ENCODE measurements at regions not wholly inside any gene's neighbourhood (a gene's known extent, or its start where the extent isn't known, plus 50 kb on each side); places are given as distances from the start of the nearest gene placed in this dataset.

- peaks cover 0 to 32% (median 16%) of the 10 kb centered on the region in 4 donors for H3K4me1 Mint-ChIP-seq
- H3K9me3 Mint-ChIP-seq: peaks cover 0 to 9% (median 0%) of the 10 kb centered on the region in 9 donors
- POLR2A ChIA-PET: no interaction called here
- DNase-seq (no peak), ATAC-seq (no peak)
- H3K27me3 Mint-ChIP-seq: peaks cover 21 to 65% (median 33%) of the 10 kb centered on the region in 5 donors
- peak overlapping the region; percentile 25 to 82 (median 56) for H3K4me3 Mint-ChIP-seq
- peak overlapping the region in 3 of 10 donors; percentile 32 to 75 (median 51) for H3K27ac Mint-ChIP-seq
- no peaks in the 10 kb centered on the region for H3K36me3 Mint-ChIP-seq
These were observed 191.0 kb upstream of the TCF4 start for GRCh38 chr18:55778788-55779690.

GRCh38 chr18:55777666-55778304 is 189.8 kb upstream of the TCF4 start:
- H3K36me3 Mint-ChIP-seq: no peaks in the 10 kb centered on the region
- ATAC-seq (no peak), DNase-seq (no peak)
- H3K27ac Mint-ChIP-seq: no peak overlapping the region
- peaks cover 18 to 61% (median 28%) of the 10 kb centered on the region in 5 donors for H3K27me3 Mint-ChIP-seq
- no peak overlapping the region for H3K4me3 Mint-ChIP-seq
- peaks cover 0 to 9% (median 0%) of the 10 kb centered on the region in 9 donors for H3K9me3 Mint-ChIP-seq
- peaks cover 0 to 32% (median 16%) of the 10 kb centered on the region in 4 donors for H3K4me1 Mint-ChIP-seq
- POLR2A ChIA-PET: no interaction called here

- Mint-ChIP-seq H3K9me3 (peaks cover 0 to 5% (median 0%) of the 10 kb centered on the region in 9 donors), H3K4me3 (no peak overlapping the region), H3K27me3 (peaks cover 11 to 43% (median 18%) of the 10 kb centered on the region in 5 donors), H3K4me1 (peaks cover 0 to 25% (median 16%) of the 10 kb centered on the region in 4 donors), H3K36me3 (no peaks in the 10 kb centered on the region), H3K27ac (no peak overlapping the region)
- no peak for ATAC-seq
- no peak for DNase-seq
- POLR2A ChIA-PET: no interaction called here
These were observed 188.0 kb upstream of the TCF4 start for GRCh38 chr18:55775972-55776371.

- Mint-ChIP-seq H3K4me1 (peaks cover 0 to 16% (median 10%) of the 10 kb centered on the region in 4 donors), H3K27ac (no peak overlapping the region), H3K36me3 (no peaks in the 10 kb centered on the region), H3K9me3 (peaks cover 0 to 5% (median 0%) of the 10 kb centered on the region in 9 donors), H3K27me3 (peaks cover 9 to 37% (median 14%) of the 10 kb centered on the region in 5 donors), H3K4me3 (no peak overlapping the region)
- POLR2A ChIA-PET: no interaction called here
- ATAC-seq: no peak
- no peak for DNase-seq
These were observed 186.5 kb upstream of the TCF4 start for GRCh38 chr18:55774505-55774904.

GRCh38 chr18:55768255-55768654 is 180.3 kb upstream of the TCF4 start:
- POLR2A ChIA-PET: no interaction called here
- H3K4me3 Mint-ChIP-seq: no peak overlapping the region
- H3K27me3 Mint-ChIP-seq: peaks cover 0 to 1% (median 0%) of the 10 kb centered on the region in 5 donors
- no peak for DNase-seq
- H3K36me3 Mint-ChIP-seq: no peaks in the 10 kb centered on the region
- H3K4me1 Mint-ChIP-seq: no peaks in the 10 kb centered on the region
- no peak for ATAC-seq
- no peak overlapping the region for H3K27ac Mint-ChIP-seq
- peaks cover 0 to 5% (median 0%) of the 10 kb centered on the region in 9 donors for H3K9me3 Mint-ChIP-seq

GRCh38 chr18:55764386-55764785 is 176.4 kb upstream of the TCF4 start:
- H3K27me3 Mint-ChIP-seq: peaks cover 0 to 3% (median 0%) of the 10 kb centered on the region in 5 donors
- H3K27ac Mint-ChIP-seq: no peak overlapping the region
- no peak for ATAC-seq
- DNase-seq: no peak
- no peaks in the 10 kb centered on the region for H3K4me1 Mint-ChIP-seq
- H3K9me3 Mint-ChIP-seq: no peaks in the 10 kb centered on the region
- POLR2A ChIA-PET: no interaction called here
- H3K4me3 Mint-ChIP-seq: no peak overlapping the region
- no peaks in the 10 kb centered on the region for H3K36me3 Mint-ChIP-seq

GRCh38 chr18:55763805-55764204 is 175.8 kb upstream of the TCF4 start:
- POLR2A ChIA-PET: no interaction called here
- H3K9me3 Mint-ChIP-seq: peaks cover 0 to 2% (median 0%) of the 10 kb centered on the region in 9 donors
- no peaks in the 10 kb centered on the region for H3K4me1 Mint-ChIP-seq
- no peak overlapping the region for H3K4me3 Mint-ChIP-seq
- ATAC-seq (no peak), DNase-seq (no peak)
- H3K27ac Mint-ChIP-seq: no peak overlapping the region
- no peaks in the 10 kb centered on the region for H3K36me3 Mint-ChIP-seq
- H3K27me3 Mint-ChIP-seq: peaks cover 0 to 4% (median 0%) of the 10 kb centered on the region in 5 donors

GRCh38 chr18:55763298-55763697 is 175.3 kb upstream of the TCF4 start:
- Mint-ChIP-seq H3K9me3 (peaks cover 0 to 3% (median 0%) of the 10 kb centered on the region in 9 donors), H3K4me1 (no peaks in the 10 kb centered on the region), H3K4me3 (no peak overlapping the region), H3K27ac (no peak overlapping the region), H3K36me3 (no peaks in the 10 kb centered on the region), H3K27me3 (peaks cover 0 to 6% (median 0%) of the 10 kb centered on the region in 5 donors)
- no peak for DNase-seq
- POLR2A ChIA-PET: no interaction called here
- ATAC-seq: no peak

- H3K27ac Mint-ChIP-seq: no peak overlapping the region
- DNase-seq (no peak), ATAC-seq (no peak)
- H3K27me3 Mint-ChIP-seq: peaks cover 0 to 6% (median 0%) of the 10 kb centered on the region in 5 donors
- H3K4me3 Mint-ChIP-seq: no peak overlapping the region
- H3K4me1 Mint-ChIP-seq: no peaks in the 10 kb centered on the region
- H3K36me3 Mint-ChIP-seq: no peaks in the 10 kb centered on the region
- peaks cover 0 to 3% (median 0%) of the 10 kb centered on the region in 9 donors for H3K9me3 Mint-ChIP-seq
- POLR2A ChIA-PET: no interaction called here
These were observed 174.4 kb upstream of the TCF4 start for GRCh38 chr18:55762424-55762823.

- POLR2A ChIA-PET: no interaction called here
- H3K4me1 Mint-ChIP-seq: no peaks in the 10 kb centered on the region
- H3K27me3 Mint-ChIP-seq: peaks cover 0 to 3% (median 0%) of the 10 kb centered on the region in 5 donors
- H3K36me3 Mint-ChIP-seq: no peaks in the 10 kb centered on the region
- H3K9me3 Mint-ChIP-seq: peaks cover 0 to 2% (median 0%) of the 10 kb centered on the region in 9 donors
- ATAC-seq (no peak), DNase-seq (no peak)
- no peak overlapping the region for H3K4me3 Mint-ChIP-seq
- no peak overlapping the region for H3K27ac Mint-ChIP-seq
These were observed 165.8 kb upstream of the TCF4 start for GRCh38 chr18:55753643-55754263.

- H3K4me1 Mint-ChIP-seq: no peaks in the 10 kb centered on the region
- ATAC-seq: no peak
- H3K36me3 Mint-ChIP-seq: no peaks in the 10 kb centered on the region
- H3K4me3 Mint-ChIP-seq: no peak overlapping the region
- H3K27me3 Mint-ChIP-seq: no peaks in the 10 kb centered on the region
- no peak for DNase-seq
- POLR2A ChIA-PET: no interaction called here
- H3K9me3 Mint-ChIP-seq: no peaks in the 10 kb centered on the region
- H3K27ac Mint-ChIP-seq: no peak overlapping the region
These were observed 163.5 kb upstream of the TCF4 start for GRCh38 chr18:55751476-55751875.

GRCh38 chr18:55748227-55748738 is 160.3 kb upstream of the TCF4 start:
- DNase-seq (no peak), ATAC-seq (no peak)
- Mint-ChIP-seq H3K36me3 (no peaks in the 10 kb centered on the region), H3K4me1 (no peaks in the 10 kb centered on the region), H3K27ac (no peak overlapping the region), H3K4me3 (no peak overlapping the region), H3K9me3 (no peaks in the 10 kb centered on the region), H3K27me3 (no peaks in the 10 kb centered on the region)
- POLR2A ChIA-PET: no interaction called here

GRCh38 chr18:55744206-55744605 is 156.2 kb upstream of the TCF4 start:
- no peaks in the 10 kb centered on the region for H3K4me1 Mint-ChIP-seq
- no peak for DNase-seq
- POLR2A ChIA-PET: no interaction called here
- H3K4me3 Mint-ChIP-seq: no peak overlapping the region
- no peaks in the 10 kb centered on the region for H3K27me3 Mint-ChIP-seq
- ATAC-seq: no peak
- no peaks in the 10 kb centered on the region for H3K36me3 Mint-ChIP-seq
- H3K9me3 Mint-ChIP-seq: peaks cover 0 to 3% (median 0%) of the 10 kb centered on the region in 9 donors
- H3K27ac Mint-ChIP-seq: no peak overlapping the region
